Endothelial cell (in vitro differentiated cells): ENCODE measurements at regions not wholly inside any gene's neighbourhood (a gene's known extent, or its start where the extent isn't known, plus 50 kb on each side); places are given as distances from the start of the nearest gene placed in this dataset.

ENCODE experiments used
- DNase-seq: peaks from one replicate; pipeline ENCODE4 v3.0.0; 2021; ENCODE audit warnings: low spot score
- H3K27ac Mint-ChIP-seq: one replicate; pipeline ENCODE4 v1.8.0; 2021; ENCODE audit warnings: mixed read lengths, inconsistent platforms; ENCODE audit not compliant: unreplicated experiment
- H3K27me3 Mint-ChIP-seq: one replicate; pipeline ENCODE4 v1.8.0; 2021; ENCODE audit warnings: mild to moderate bottlenecking, moderate library complexity, mixed read lengths, inconsistent platforms; ENCODE audit not compliant: unreplicated experiment
- H3K36me3 Mint-ChIP-seq: one replicate; pipeline ENCODE4 v1.8.0; 2021; ENCODE audit warnings: mild to moderate bottlenecking, low read depth, mixed read lengths, inconsistent platforms; ENCODE audit not compliant: unreplicated experiment
- H3K4me1 Mint-ChIP-seq: one replicate; pipeline ENCODE4 v1.8.0; 2021; ENCODE audit warnings: mild to moderate bottlenecking, mixed read lengths, inconsistent platforms; ENCODE audit not compliant: unreplicated experiment
- H3K4me3 Mint-ChIP-seq: one replicate; pipeline ENCODE4 v1.8.0; 2021; ENCODE audit warnings: mild to moderate bottlenecking, mixed read lengths, inconsistent platforms; ENCODE audit not compliant: unreplicated experiment
- H3K9me3 Mint-ChIP-seq: one replicate; pipeline ENCODE4 v1.8.0; 2021; ENCODE audit warnings: mixed read lengths, inconsistent platforms; ENCODE audit not compliant: unreplicated experiment
- TF ChIP-seq, protein P1 (sequence below): fragments of 200-600 bp; sonication (generic); IDR thresholded peaks from one replicate; pipeline ENCODE4 v1.5.0; 2021; ENCODE audit warnings: antibody characterized with exemption; ENCODE audit not compliant: unreplicated experiment

DNA sequence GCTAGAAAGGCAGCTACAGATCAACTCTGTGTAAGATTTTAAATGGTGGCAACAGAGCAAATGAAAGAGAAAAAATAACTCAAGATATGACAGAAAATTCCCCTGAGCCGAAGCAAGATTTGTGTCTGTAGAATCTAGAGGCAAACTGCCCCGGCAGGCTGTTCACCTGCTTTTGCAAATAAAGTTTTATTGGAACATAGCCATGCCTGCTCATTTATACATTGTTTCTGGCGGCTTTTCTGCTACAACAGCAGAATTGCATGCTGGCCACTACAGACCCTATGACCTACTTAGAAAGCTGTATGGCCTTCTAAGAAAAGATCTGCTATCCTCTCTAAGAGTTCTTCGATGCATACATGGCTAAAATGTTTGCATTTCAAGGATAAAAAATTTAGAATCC, 119.5 kb downstream of the SALL1 start:
- TF ChIP-seq, protein P1, sequence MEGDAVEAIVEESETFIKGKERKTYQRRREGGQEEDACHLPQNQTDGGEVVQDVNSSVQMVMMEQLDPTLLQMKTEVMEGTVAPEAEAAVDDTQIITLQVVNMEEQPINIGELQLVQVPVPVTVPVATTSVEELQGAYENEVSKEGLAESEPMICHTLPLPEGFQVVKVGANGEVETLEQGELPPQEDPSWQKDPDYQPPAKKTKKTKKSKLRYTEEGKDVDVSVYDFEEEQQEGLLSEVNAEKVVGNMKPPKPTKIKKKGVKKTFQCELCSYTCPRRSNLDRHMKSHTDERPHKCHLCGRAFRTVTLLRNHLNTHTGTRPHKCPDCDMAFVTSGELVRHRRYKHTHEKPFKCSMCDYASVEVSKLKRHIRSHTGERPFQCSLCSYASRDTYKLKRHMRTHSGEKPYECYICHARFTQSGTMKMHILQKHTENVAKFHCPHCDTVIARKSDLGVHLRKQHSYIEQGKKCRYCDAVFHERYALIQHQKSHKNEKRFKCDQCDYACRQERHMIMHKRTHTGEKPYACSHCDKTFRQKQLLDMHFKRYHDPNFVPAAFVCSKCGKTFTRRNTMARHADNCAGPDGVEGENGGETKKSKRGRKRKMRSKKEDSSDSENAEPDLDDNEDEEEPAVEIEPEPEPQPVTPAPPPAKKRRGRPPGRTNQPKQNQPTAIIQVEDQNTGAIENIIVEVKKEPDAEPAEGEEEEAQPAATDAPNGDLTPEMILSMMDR = no peak
- no peaks in the 10 kb centered on the region for H3K36me3 Mint-ChIP-seq
- DNase-seq = no peak
- no peak overlapping the region for H3K27ac Mint-ChIP-seq
- H3K9me3 Mint-ChIP-seq = no peaks in the 10 kb centered on the region
- H3K27me3 Mint-ChIP-seq = no peaks in the 10 kb centered on the region
- H3K4me1 Mint-ChIP-seq = no peaks in the 10 kb centered on the region
- no peak overlapping the region for H3K4me3 Mint-ChIP-seq

DNA sequence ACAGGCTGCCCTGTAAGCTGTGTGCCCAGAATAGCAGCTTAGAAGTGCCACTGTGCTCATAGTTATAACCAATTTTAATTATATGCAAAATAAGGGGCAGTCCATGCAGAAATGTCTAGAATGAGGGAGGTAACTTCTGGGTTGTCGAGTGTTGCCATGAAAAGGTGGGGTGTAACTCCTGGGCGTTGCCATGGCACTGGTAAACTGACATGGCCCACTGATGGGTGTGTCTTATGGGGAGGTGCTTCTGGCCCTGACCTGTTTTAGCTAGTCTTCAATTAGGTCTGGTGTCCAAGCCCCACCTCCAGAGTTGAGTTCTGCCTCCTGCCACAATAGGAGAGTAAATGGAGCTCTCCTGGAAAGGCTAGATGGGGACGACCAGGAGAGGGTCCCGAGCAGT, 120.6 kb downstream of the SALL1 start:
- TF ChIP-seq, protein P1 = no peak
- Mint-ChIP-seq H3K36me3 (no peaks in the 10 kb centered on the region), H3K27me3 (no peaks in the 10 kb centered on the region), H3K4me1 (no peaks in the 10 kb centered on the region), H3K27ac (no peak overlapping the region), H3K9me3 (no peaks in the 10 kb centered on the region), H3K4me3 (no peak overlapping the region)
- no peak for DNase-seq

DNA sequence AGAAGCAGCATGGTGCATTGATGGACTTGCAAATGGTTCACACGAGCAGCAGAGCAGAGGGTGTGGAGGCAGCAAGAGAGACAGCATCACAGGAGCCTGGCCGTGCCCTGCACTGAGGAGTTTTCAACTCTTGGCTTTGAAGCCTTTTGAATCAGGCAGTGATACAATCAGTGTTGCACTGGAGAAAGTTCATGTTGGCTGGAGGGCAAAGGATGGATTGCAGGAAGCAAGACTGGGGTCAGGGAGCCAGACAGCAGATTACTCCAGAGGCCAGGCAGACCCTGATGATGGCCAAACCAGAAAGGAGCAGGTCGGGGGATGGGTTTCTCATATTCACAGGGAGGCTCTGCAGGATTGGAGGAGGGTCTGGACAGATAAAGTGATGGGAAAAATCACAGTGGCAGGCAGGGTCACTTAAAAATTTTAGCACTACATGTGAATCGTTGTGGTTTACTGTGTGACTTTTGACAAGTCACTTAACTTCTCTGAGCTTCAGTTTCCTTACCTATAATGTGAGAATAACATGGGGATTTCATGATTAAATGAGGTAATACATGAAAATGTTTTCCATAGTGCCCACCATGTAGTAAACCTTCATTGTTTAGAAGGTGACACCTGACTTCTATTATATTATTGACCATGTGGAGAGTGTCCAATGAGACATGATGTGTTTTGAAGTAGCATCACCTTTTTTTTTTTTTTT, 125.3 kb downstream of the SALL1 start:
- H3K36me3 Mint-ChIP-seq = no peaks in the 10 kb centered on the region
- DNase-seq = no peak
- no peak overlapping the region for H3K27ac Mint-ChIP-seq
- H3K4me1 Mint-ChIP-seq = no peaks in the 10 kb centered on the region
- no peak overlapping the region for H3K4me3 Mint-ChIP-seq
- TF ChIP-seq, protein P1 = no peak
- H3K27me3 Mint-ChIP-seq = no peaks in the 10 kb centered on the region
- H3K9me3 Mint-ChIP-seq = no peaks in the 10 kb centered on the region

DNA sequence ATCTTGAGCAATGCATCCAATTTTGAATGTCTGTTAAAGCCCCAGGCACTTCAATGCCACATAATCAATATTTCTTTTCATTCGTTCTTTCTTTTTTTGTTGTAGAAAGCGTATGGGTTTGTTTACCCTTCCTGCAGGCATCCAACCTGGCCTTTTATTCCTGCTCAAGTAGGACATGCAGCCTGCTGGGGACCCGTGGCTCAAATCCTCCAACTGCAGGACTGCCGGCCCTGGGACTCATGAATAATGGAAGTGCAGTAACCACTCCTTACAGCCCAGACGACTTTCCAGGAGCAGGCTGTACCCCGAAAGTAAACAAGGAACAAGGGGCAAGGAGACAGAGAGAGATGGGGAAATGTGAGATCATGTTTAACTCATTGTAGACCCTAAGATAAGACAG, 126.4 kb downstream of the SALL1 start:
- Mint-ChIP-seq H3K27ac (no peak overlapping the region), H3K4me3 (no peak overlapping the region), H3K36me3 (no peaks in the 10 kb centered on the region), H3K27me3 (no peaks in the 10 kb centered on the region), H3K4me1 (no peaks in the 10 kb centered on the region), H3K9me3 (no peaks in the 10 kb centered on the region)
- TF ChIP-seq, protein P1 = no peak
- no peak for DNase-seq

DNA sequence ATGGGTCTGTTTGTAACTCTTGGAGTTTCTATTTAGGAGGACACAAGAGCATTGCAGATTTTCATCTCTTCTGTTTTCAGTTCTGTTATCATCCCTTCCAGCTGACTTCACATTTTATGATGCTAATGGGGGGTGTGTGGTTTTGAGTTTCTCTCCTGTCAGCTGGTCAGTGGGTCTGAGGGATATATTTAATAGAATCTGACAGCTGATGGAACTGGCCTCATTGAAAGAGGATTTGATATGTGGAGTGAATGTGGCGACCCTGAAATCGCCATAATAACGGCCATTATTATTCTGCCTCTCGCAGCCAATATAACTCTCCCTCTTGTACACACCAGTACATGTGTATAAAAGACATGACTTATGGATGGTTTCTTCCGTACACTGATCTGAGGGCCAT, 128.1 kb downstream of the SALL1 start:
- Mint-ChIP-seq H3K27ac (no peak overlapping the region), H3K36me3 (no peaks in the 10 kb centered on the region), H3K27me3 (no peaks in the 10 kb centered on the region), H3K9me3 (no peaks in the 10 kb centered on the region), H3K4me3 (no peak overlapping the region), H3K4me1 (no peaks in the 10 kb centered on the region)
- TF ChIP-seq, protein P1 = no peak
- DNase-seq = no peak
